Right cardiac atrium (tissue), 5 donors: ENCODE measurements at regions not wholly inside any gene's neighbourhood (a gene's known extent, or its start where the extent isn't known, plus 50 kb on each side); places are given as distances from the start of the nearest gene placed in this dataset.

ENCODE experiments used
- ATAC-seq, 2 donors: fragments of 200-7000 bp; cut with Tn5 transposase; one replicate each; pipeline versions ENCODE4 v1.8.0 to v1.9.1; 2020; ENCODE audit warnings: moderate library complexity in 2 of 2, mild to moderate bottlenecking in 1 of 2
- DNase-seq, 3 donors: peaks; one replicate each; pipeline ENCODE4 v3.0.0-alpha.2; 2020
- H3K27ac ChIP-seq: one replicate; pipeline ENCODE4 v1.5.1; 2013; ENCODE audit warnings: mild to moderate bottlenecking, low read length, control low read depth, moderate library complexity
- H3K27me3 ChIP-seq: one replicate; pipeline ENCODE4 v1.6.1; 2013; ENCODE audit not compliant: control insufficient read depth, insufficient read depth
- H3K4me1 ChIP-seq: one replicate; pipeline ENCODE4 v1.6.1; 2013; ENCODE audit warnings: low read length; ENCODE audit not compliant: control insufficient read depth, insufficient read depth
- H3K4me3 ChIP-seq: one replicate; pipeline ENCODE4 v1.5.1; 2013; ENCODE audit warnings: low read length, control low read depth
- H3K9me3 ChIP-seq: one replicate; pipeline ENCODE4 v1.6.1; 2013; ENCODE audit warnings: low read length; ENCODE audit not compliant: control insufficient read depth
- WGBS: extraction: QIAGEN DNeasy Blood & Tissue Kit; methylation state at CpG from one replicate; pipeline ENCODE4 v1.1.7; 2013; 5-methylcytosine and 5-hydroxymethylcytosine counted together
- intact Hi-C, 4 donors: fragments of 100-400 bp; cut with DNase I; formaldehyde crosslinking; loops; one replicate each; pipeline versions ENCODE4 v1.11.0 to v1.14.0; 2022 to 2023
- donor health status: healthy with polysubstance abuse.
- donor health status: DM: no; HTN: yes; CAD: no.
- donor health status: DM: no; HTN: no; CAD: no.
- donor health status: DM: no; HTN: yes; CAD: no; lungs with severe emphysema.
- donor health status: DM: yes; HTN: yes; CAD: no.

DNA sequence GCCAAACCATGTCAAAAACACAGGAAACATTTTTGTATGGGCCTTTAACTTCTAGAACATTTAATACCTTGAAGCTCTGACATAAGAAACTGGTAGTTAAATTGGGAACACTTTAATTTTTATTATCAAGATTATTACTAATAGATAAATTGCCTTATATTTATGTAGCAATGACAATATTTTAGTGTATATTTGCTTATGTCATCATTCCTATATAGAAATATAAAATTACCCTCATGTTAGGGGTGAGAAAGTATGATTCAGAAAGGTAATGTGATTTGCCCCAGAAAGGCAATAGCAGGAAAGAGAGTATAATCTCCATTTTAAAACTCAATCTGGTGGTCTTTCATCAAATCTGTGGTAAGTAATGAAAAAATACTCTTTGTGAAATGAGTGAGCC is 147.4 kb downstream of the IL15 start:
- Histone ChIP-seq H3K27me3 (no peaks in the 10 kb centered on the region), H3K4me1 (no peaks in the 10 kb centered on the region), H3K27ac (no peak overlapping the region), H3K4me3 (no peak overlapping the region), H3K9me3 (no peaks in the 10 kb centered on the region)
- intact Hi-C loops = no loop called here
- ATAC-seq (no peak), DNase-seq (no peak)

DNA sequence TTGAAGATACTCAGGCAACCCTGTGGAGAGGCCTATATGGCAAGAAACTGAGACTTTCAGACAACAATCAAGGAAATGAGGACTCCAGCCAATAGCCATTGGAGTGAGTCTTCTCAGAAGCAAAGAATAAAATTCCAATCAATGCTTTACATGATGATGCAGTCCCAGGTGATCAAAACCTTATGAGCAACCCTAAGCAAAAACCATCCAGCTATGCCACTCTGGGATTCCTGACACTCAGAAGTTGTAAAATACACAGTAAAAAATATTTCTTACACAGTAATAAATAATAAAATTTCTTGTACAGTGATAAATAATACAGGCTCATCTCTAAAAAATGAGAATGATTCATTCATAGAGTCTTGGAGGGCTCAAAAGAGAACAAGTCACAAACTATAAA is 150.6 kb downstream of the IL15 start:
- Histone ChIP-seq H3K27me3 (no peaks in the 10 kb centered on the region), H3K4me3 (no peak overlapping the region), H3K9me3 (no peaks in the 10 kb centered on the region), H3K27ac (no peak overlapping the region), H3K4me1 (no peaks in the 10 kb centered on the region)
- ATAC-seq (no peak), DNase-seq (no peak)
- intact Hi-C loops = no loop called here

DNA sequence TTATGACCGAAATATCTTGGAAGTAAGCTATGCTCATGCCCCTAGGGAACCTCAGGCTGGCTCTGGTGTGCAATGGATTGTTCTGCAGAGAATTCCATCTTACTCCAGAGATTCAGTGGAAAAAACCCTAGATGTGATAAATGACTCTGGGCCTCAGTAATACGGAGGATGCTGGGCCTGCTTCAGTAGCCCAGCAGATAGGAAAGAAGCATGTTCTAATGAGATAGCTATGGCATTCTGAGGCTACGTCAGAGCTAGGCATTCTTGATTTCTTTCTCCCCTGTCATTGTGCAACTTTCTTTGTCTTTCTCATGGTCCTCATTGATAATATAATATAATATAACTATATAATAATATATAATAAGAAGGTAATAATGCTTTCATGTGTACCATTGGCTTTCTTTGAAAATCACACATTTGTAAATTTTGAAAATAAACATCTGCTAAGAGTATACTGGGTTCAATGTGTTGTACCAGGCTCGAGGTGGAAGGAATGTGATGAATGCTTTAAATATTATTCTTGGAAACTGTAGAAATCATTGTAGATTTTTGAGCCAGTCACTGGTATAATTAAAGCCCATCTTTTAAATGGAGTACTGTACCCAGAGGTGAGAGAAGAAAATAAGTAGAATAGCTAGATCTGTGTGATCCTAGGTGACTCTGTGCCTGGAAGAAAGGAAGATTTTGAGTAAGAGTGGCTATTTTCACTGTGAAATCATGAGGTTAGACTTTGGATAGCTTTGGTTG is 152.0 kb downstream of the IL15 start:
- Histone ChIP-seq H3K27ac (no peak overlapping the region), H3K4me1 (no peaks in the 10 kb centered on the region), H3K27me3 (no peaks in the 10 kb centered on the region), H3K9me3 (no peaks in the 10 kb centered on the region), H3K4me3 (no peak overlapping the region)
- ATAC-seq (no peak), DNase-seq (no peak)
- 37% methylated on average over 4 of the region's 4 CpGs for WGBS
- intact Hi-C loops = no loop called here

DNA sequence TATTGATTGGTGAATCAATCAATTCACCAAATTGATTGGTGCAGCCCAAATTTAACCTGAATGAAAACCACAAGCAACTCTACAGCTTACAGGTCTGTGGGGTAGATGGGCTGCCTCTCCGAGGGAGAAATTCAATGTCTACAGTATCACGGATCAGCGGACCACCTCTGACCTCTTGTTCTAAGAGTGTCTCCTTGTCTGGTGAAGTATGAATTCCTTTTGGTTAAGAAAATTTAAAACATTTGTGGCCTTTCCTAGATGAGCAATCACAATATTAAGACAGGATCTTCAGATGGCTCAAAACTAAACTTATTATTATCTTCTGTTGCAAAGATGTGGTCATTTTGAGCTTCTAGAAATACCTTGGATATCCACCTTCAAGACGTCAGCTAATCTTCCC is 153.3 kb downstream of the IL15 start:
- Histone ChIP-seq H3K9me3 (no peaks in the 10 kb centered on the region), H3K4me3 (no peak overlapping the region), H3K27ac (no peak overlapping the region), H3K4me1 (no peaks in the 10 kb centered on the region), H3K27me3 (no peaks in the 10 kb centered on the region)
- intact Hi-C loops = no loop called here
- DNase-seq (no peak), ATAC-seq (no peak)
- 93% methylated on average over 4 of the region's 4 CpGs for WGBS

DNA sequence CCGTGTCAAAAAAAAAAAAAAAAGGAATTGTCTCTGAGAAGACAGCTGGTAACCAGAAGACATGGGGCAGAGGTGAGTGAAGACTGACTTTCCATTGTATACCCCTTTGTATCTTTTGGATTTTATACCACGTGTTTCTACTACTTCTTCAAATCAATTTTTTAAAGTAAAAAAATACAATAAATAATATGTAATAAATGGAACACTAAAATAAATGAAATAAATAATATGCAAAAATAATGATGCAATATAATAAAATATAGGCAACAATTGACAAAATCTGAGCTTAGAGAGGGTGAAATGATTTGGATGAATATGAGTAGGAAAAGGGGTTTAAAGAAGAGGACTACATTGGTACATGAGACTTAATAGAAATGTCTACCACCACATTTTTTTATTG is 155.8 kb downstream of the IL15 start:
- intact Hi-C loops = no loop called here
- Histone ChIP-seq H3K27ac (no peak overlapping the region), H3K4me1 (no peaks in the 10 kb centered on the region), H3K9me3 (no peaks in the 10 kb centered on the region), H3K27me3 (no peaks in the 10 kb centered on the region), H3K4me3 (no peak overlapping the region)
- DNase-seq (no peak), ATAC-seq (no peak)
- WGBS = 94% methylated on average over 2 of the region's 2 CpGs

DNA sequence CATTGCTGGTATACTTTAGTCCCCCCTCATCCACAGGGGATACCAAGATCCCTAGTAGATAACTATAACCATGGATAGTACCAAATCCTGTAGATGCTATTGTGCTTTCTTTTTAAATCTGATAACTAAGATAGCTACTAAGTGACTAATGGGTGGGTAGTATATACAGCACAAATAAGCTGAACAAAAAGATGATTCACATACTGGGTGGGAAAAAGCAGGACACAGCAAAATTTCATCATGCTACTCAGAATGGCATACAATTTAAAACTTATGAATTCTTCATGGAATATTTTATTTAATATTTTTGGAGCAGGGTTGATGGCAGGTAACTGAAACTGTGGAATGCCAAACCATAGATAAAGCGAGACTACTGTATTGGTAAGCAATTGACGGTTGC is 161.6 kb downstream of the IL15 start:
- 95% methylated on average over 2 of the region's 2 CpGs for WGBS
- intact Hi-C loops = no loop called here
- DNase-seq (no peak), ATAC-seq (no peak)
- Histone ChIP-seq H3K4me1 (no peaks in the 10 kb centered on the region), H3K9me3 (no peaks in the 10 kb centered on the region), H3K27me3 (no peaks in the 10 kb centered on the region), H3K27ac (no peak overlapping the region), H3K4me3 (no peak overlapping the region)

DNA sequence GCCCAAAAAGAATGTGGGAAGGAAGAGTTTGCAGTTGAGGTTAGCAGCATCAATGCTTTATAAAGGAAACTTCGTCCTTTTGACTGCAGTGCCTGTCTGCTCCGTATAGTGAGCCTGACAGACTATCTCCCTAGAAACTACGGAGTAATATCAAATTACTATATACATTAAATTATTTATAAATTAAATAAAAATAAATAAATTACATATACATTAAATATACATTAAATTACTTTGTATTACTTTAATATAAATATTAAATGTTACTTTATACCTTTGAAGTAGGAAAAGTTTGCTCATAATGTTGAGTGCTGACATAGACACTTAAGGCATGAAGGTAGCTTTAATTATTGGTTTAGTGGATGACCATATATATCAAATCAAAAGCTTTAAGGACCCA is 165.2 kb downstream of the IL15 start:
- no peak overlapping the region for H3K27ac ChIP-seq
- no peaks in the 10 kb centered on the region for H3K9me3 ChIP-seq
- H3K4me1 ChIP-seq = no peaks in the 10 kb centered on the region
- DNase-seq = no peak
- intact Hi-C loops = no loop called here
- ATAC-seq = no peak
- no peak overlapping the region for H3K4me3 ChIP-seq
- no peaks in the 10 kb centered on the region for H3K27me3 ChIP-seq
- WGBS = 76% methylated on average over 3 of the region's 3 CpGs

DNA sequence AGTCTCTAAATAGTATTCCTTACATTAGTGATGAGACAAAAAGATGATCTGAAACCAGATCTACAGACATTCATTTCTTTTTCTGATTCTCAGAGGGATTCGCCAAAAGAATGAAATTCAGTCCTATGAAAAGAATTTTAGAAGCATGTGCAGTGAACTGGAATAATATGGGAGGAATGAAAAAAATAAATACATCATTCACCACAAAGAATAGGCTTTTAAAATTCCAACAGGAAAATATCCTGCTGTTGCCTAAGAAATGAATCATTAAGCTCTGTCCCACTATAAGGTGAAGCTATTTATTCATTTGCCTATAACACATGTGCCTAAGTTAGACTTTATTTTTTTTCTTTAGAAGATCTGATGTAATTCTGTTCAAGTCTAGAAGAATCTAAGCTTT is 165.9 kb downstream of the IL15 start:
- no peak overlapping the region for H3K27ac ChIP-seq
- no peaks in the 10 kb centered on the region for H3K27me3 ChIP-seq
- ATAC-seq (no peak), DNase-seq (no peak)
- H3K4me1 ChIP-seq = no peaks in the 10 kb centered on the region
- H3K9me3 ChIP-seq = no peaks in the 10 kb centered on the region
- 83% methylated on average over 1 of the region's 1 CpG for WGBS
- intact Hi-C loops = no loop called here
- no peak overlapping the region for H3K4me3 ChIP-seq

DNA sequence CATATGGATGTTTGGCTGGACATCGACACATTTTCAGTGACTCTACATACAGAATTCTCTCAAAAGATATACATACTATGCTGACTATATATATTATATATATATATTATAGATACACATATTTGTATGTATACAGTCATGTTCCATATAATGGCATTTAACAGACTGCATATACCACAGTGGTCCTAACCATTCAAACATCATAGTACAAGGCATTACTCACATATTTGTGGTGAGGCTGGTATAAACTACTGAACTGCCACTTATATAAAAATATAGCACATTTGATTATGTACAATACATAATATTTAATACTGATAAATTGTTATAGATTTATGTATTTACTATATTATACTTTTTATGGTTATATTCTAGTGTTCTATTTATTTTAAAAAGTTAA is 168.5 kb downstream of the IL15 start:
- Histone ChIP-seq H3K27me3 (no peaks in the 10 kb centered on the region), H3K4me3 (no peak overlapping the region), H3K9me3 (no peaks in the 10 kb centered on the region), H3K4me1 (no peaks in the 10 kb centered on the region), H3K27ac (no peak overlapping the region)
- 98% methylated on average over 1 of the region's 1 CpG for WGBS
- intact Hi-C loops = no loop called here
- DNase-seq (no peak), ATAC-seq (no peak)

DNA sequence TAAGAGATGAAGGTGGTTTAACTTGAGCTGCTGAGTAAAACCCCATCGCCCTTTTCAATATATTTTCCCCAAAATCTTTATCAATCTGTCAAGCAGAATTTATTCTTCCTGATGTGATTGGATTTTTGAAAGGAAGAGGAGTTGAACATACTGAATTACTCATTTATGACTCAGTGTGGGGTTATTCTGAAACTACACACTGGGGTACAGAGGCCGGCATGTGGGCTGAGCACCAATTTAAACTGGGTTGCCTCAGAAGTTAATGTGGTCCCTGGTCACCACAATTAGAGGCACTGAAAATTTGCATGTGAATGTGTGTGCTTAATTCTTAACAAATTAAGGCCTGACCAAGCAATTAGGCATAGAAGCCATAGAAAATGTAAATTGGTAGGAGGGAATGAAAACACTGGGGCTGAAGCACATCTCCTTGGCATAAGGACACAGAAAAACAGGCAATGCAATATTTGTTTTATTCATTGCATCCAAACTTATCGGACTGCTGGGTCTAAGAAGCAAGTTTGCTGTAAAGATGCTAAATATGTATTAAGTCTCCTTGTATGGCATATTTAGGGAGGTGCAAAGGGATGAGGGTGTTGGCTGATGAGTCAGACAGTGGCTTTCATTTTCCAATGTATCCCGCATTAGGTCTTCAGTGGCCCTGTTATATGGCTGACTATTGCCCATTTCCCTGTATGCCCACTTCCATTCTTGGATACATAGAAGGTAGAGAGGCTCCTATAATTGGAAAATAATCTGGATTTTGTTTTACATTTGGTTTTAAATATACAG is 170.9 kb downstream of the IL15 start:
- H3K9me3 ChIP-seq = no peaks in the 10 kb centered on the region
- H3K4me1 ChIP-seq = no peaks in the 10 kb centered on the region
- ATAC-seq (no peak), DNase-seq (no peak)
- no peak overlapping the region for H3K4me3 ChIP-seq
- no peak overlapping the region for H3K27ac ChIP-seq
- H3K27me3 ChIP-seq = no peaks in the 10 kb centered on the region
- intact Hi-C loops = no loop called here
- WGBS = 90% methylated on average over 4 of the region's 4 CpGs

DNA sequence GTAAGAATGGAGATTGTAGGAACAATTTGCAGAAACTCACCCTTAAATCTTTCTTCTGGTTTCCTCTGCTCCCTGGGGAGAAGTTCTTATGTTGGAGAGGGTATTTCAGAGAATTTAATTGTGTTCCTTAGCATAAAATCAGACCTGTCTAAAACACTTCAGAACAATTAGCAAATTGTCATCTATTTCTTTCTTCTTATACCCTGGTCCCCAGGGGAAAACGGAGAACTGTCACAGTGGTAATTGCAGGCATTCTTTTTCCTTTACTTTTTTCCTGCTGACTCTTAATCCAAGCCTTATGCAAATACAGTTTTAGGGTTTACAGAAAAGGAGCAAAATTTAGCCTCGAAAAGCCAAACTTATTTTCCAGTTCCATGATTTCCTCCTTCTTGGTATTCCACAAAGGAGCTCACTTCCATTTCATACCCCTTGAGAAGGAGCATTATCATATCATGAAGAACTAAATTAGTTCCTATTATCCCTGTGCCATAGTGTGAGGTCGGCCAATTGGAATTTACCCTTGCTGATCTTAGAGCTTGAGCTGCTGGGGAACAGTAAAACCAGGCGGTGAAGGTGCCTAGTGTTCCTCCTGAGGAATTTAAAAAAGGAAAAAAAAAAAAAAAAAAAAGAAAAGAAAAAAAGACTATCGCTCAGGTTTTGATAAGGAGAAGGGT is 173.8 kb downstream of the IL15 start:
- DNase-seq (no peak), ATAC-seq (no peak)
- H3K4me1 ChIP-seq = no peaks in the 10 kb centered on the region
- intact Hi-C loops = no loop called here
- H3K4me3 ChIP-seq = no peak overlapping the region
- no peaks in the 10 kb centered on the region for H3K27me3 ChIP-seq
- H3K27ac ChIP-seq = no peak overlapping the region
- WGBS = 68% methylated on average over 5 of the region's 5 CpGs
- H3K9me3 ChIP-seq = no peaks in the 10 kb centered on the region
